ENCODE measurements at regions not wholly inside any gene's neighbourhood (a gene's known extent, or its start where the extent isn't known, plus 50 kb on each side); places are given as distances from the start of the nearest gene placed in this dataset.
"Not testable (repeated sequence)": the region's sequence is repeated elsewhere in the genome, so short reads cannot be mapped to it uniquely, and the experiment has no call there.

- Histone ChIP-seq H3K4me3 (no peak overlapping the region), H3K27ac (no peak overlapping the region), H3K9me3 (no peaks in the 10 kb centered on the region), H3K4me2 (no peak overlapping the region), H3K4me1 (no peaks in the 10 kb centered on the region)
- 3% methylated on average over 17 of the region's 17 CpGs for WGBS (ENCODE audit: missing lambda C conversion rate)
- CTCF ChIA-PET: no interaction called here
- no peak for TF ChIP-seq MAX (IDR thresholded peaks at IDR 0.05)
- TF ChIP-seq FOSL2 (IDR thresholded peaks at IDR 0.05): no peak
- TF ChIP-seq FOSL2 (CRISPR knock-in tag; IDR thresholded peaks at IDR 0.05): no peak
- no peak for TF ChIP-seq POLR2AphosphoS2 (conservative IDR thresholded peaks at IDR 0.05; ENCODE audit: low read length)
- no peak for TF ChIP-seq NR3C1 (IDR thresholded peaks at IDR 0.05)
- no peak for TF ChIP-seq E2F6 (IDR thresholded peaks at IDR 0.05; ENCODE audit: borderline replicate concordance, low read depth)
- TF ChIP-seq EP300 (IDR thresholded peaks at IDR 0.05): no peak
- no peak for TF ChIP-seq POLR2A (IDR thresholded peaks at IDR 0.05; ENCODE audit: low read length)
- no peak for TF ChIP-seq ZFP36 (IDR thresholded peaks at IDR 0.05; ENCODE audit: borderline replicate concordance, partially characterized antibody)
- no peak for TF ChIP-seq JUNB (IDR thresholded peaks at IDR 0.05)
- TF ChIP-seq NFE2L2 (conservative IDR thresholded peaks at IDR 0.05; ENCODE audit: low read length): no peak
- no peak for DNase-seq (ENCODE audit: low read depth in 1 of 2, low spot score in 1 of 2)
- no peak for FAIRE-seq
- ATAC-seq: no peak
- POLR2A ChIA-PET: no interaction called here
These were observed 194.7 kb upstream of the CXorf51B start for GRCh38 chrX:146614663-146615478.

GRCh38 chrX:146615628-146616348 is 193.8 kb upstream of the CXorf51B start:
- no peak for DNase-seq (ENCODE audit: low read depth in 1 of 2, low spot score in 1 of 2)
- H3K4me3 ChIP-seq: no peak overlapping the region
- H3K4me1 ChIP-seq: no peaks in the 10 kb centered on the region
- ChIA-PET POLR2A (no interaction called here), CTCF (no interaction called here)
- no peak for ATAC-seq
- TF ChIP-seq ELK1 (IDR thresholded peaks at IDR 0.05; ENCODE audit: low read depth, low read length) (no peak), BCL3 (IDR thresholded peaks at IDR 0.05) (no peak), HES2 (IDR thresholded peaks at IDR 0.05) (no peak), JUN (IDR thresholded peaks at IDR 0.05) (no peak), E2F6 (IDR thresholded peaks at IDR 0.05; ENCODE audit: borderline replicate concordance, low read depth) (no peak), GATA3 (IDR thresholded peaks at IDR 0.05; ENCODE audit: borderline replicate concordance) (no peak), PHF8 (IDR thresholded peaks at IDR 0.05; ENCODE audit: borderline replicate concordance, low read depth) (no peak), RAD21 (conservative IDR thresholded peaks at IDR 0.05 in 1 of 2, IDR thresholded peaks at IDR 0.05 in 1 of 2) (no peak)
- FAIRE-seq: peak; percentile 49
- no peaks in the 10 kb centered on the region for H3K9me3 ChIP-seq
- H3K4me2 ChIP-seq: no peak overlapping the region
- 2% methylated on average over 6 of the region's 6 CpGs for WGBS (ENCODE audit: missing lambda C conversion rate)
- H3K27ac ChIP-seq: no peak overlapping the region

- POLR2A ChIA-PET; FAIRE-seq; H3K4me3 ChIP-seq; CTCF ChIA-PET; DNase-seq (ENCODE audit: low read depth in 1 of 2, low spot score in 1 of 2); H3K4me1 ChIP-seq; H3K4me2 ChIP-seq; H3K27ac ChIP-seq; H3K9me3 ChIP-seq; ATAC-seq: not testable (repeated sequence)
- WGBS (ENCODE audit: missing lambda C conversion rate): 50% methylated on average over 8 of the region's 29 CpGs
These were observed 189.6 kb upstream of the CXorf51B start for GRCh38 chrX:146619943-146620342.

Data from A549 (cell line).